Midbrain (tissue), 1 donor: ENCODE measurements at regions not wholly inside any gene's neighbourhood (a gene's known extent, or its start where the extent isn't known, plus 50 kb on each side); places are given as distances from the start of the nearest gene placed in this dataset.
"Not testable (repeated sequence)": the region's sequence is repeated elsewhere in the genome, so short reads cannot be mapped to it uniquely, and the experiment has no call there.

Experiments
- DNase-seq: peaks from one replicate; lab custom pipeline; 2025; lab: John Stamatoyannopoulos, UW

DNA sequence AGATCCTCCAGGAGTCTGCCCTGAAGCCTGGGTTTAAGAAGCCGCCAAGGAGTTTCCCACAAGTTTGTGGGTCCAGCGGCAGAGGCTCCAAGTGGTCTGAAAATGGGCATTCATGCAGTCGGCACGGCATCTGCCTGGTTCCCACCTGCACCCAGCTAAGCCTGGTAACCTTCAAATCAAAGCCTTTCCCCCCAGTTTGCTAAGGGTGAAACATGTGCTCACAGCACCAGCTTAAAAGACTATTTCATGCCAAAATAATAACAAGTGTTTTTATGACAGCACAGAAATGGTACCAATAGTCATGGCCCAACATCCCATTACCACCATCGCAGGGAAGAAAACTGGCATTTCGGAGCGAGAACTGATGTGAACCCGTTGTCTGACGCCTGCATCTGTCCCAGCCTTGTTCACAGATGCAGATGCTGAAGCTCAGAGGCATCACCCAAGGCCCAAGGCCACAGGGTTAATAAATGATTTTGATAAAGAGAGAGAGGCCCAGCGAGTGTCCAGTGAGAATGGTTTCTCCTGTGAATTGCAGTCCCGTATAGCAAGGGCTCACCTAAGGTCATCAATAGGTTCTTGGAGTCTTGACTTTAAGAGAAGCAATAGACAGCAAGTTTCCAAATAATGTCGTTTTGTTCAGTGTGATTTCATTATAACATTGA lies 188.0 kb upstream of the TPM1 start:
- no peak for DNase-seq

DNA sequence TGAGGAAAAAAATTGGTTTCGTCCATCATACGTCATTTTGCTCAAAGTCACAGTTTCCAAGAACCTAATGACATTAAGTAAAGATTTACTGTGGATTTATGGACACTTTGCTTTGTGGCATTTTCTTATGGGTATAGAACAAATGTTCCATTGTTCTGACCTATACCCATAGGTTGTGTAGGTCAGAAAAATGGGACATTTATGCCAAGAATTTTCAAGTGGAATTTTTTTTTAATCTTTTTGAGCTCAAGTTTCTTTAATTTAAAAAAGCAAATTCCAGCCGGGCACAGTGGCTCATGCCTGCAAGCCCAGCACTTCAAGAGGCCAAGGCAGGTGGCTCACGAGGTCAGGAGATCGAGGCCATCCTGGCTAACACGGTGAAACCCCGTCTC lies 187.5 kb upstream of the TPM1 start:
- DNase-seq, result no peak

DNA sequence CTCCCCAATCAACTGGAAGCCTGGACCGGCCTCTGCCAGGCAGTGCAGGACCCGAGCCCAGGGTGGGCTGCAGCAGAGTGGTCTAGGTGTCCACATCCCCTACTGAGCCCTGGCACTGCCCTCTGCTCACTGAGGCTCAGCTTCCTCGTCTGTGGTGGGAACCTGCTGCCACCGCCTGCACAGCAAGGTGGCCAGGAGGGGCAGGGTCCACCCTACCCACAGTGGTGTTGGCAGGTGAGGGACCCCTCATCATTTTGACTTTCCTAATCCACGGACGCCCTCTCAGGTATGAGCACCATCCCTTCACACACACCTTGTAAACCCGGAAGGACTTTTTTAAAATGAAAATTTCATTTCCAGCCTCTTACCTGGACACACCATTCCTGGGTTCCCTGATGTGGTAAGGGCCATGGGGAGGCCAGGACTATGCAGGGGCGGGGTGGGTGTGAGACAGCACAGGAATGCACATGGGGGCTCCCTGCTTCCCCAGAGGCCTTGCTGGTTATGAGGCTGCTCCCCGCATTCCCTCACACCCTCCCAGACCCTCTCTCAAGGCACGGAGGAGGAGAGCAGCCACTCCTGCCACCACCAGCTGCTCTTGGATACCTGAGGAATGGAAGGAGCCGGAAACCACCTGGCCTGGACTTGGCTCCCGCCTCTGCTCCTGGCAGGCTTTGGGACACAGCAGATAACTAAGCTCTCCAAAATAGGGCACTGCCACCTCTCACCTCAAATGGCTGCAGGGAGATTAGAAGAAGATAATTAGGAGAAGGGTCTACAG lies 185.9 kb upstream of the TPM1 start:
- DNase-seq, result no peak

DNA sequence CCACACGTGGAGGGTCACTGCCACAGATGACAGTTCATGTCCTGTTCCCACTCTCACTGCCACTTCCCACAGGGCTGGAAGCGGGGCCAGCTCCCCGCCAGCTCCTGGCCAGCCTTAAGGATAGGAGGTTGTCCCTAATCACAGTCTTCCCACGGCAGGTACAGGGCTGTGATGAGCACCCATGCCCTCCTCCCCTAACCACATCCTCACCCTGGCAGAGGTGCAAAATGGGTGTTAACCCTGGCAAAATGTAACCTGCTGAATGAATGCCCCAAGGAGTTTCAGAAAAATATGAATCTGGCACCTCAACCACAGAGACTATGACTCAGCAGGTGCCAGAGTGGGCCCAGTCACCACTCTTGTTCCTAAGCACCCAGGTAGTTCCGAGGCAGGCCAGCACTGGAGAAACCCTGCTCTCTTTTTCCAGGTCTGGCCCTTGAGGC lies 185.1 kb upstream of the TPM1 start:
- no peak for DNase-seq

DNA sequence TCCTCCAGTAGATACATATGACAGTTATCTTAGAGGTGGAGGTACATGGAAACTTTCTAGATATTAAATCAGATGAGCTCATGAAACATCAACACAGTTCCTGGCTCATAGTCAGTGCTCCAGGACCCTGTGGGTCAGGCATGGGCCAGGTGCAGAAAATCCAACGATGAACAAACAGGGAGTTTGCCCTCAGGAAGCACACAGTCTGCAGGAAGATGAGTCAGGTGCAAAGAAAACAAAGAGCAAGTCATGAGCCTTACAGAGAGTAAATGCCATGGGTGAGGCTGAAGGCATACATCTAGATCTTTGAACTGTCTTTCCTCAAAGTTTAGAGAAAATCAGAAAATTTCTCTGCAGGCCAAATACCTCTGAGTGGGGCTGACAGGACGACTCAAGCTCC lies 184.2 kb upstream of the TPM1 start:
- no peak for DNase-seq

DNA sequence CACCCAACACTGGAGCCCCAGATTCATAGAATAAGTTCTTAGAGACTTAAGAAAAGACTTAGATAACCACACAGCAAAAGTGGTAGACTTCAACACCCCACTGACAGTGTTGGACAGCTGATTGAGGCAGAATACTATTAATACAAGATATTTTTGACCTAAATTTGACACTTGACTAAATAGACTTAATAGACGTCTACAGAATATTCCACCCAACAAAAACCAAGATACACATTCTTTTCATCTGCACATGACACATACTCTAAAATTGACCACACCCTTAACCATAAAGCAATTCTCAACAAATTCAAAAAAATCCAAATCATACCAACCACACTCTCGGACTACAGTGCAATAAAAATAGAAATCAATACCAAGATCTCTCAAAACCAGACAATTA lies 179.8 kb upstream of the TPM1 start:
- DNase-seq, result no peak

DNA sequence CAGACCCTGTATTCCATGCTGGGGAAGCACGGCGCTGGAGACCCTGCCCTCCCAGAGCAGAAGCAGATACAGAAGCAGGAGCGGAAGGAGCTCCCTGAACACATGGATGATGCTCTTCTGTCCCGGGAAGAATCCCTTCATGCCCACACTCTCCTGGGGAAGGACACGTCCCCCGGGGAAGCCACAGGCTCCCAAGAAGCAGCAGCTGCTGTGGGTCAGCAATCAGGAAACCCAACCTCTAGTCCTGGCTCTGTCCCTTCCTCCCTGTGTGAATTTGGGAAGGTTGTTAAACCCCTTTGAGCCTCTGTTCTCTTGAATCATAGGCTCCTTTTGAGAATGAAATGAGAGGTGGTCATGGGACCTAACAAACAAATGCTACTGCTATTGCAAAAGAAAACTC lies 176.2 kb upstream of the TPM1 start:
- DNase-seq, result no peak

DNA sequence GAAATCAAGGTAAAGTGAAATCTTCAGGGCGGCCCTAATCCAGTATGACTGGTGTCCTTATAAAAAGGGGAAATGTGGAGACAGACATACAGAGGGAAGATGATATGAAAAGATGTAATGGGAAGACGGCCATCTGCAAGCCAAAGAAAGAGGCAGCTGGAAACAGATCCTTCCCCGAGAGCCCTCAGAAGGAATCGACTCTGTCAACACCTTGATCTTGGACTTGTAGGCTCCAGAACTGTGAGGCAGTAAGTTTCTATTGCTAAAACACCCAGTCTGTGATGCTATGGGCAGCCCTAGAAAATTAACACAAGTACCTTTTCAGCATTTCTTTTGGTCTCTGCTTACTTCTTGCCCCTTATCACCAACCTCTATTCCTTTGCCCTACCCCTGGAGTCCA lies 174.7 kb upstream of the TPM1 start:
- no peak for DNase-seq

DNA sequence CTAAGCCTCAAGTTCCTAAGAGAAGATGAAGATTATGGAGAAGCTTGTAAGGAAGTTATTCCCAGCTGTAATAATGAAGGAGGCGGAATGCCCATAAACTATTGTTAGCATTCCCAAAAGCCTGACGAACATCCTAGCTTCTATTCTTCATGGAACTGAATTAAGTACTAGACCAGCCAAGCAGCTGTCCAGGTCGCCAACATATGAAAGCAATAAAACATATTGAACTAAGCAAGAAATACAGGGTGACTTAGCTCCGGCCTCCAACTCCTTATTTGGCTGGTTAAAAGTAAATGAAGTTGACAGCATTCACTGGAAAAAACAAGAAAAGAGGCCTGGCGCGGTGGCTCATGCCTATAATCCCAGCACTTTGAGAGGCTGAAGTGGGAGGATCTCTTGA lies 174.0 kb upstream of the TPM1 start:
- no peak for DNase-seq

DNA sequence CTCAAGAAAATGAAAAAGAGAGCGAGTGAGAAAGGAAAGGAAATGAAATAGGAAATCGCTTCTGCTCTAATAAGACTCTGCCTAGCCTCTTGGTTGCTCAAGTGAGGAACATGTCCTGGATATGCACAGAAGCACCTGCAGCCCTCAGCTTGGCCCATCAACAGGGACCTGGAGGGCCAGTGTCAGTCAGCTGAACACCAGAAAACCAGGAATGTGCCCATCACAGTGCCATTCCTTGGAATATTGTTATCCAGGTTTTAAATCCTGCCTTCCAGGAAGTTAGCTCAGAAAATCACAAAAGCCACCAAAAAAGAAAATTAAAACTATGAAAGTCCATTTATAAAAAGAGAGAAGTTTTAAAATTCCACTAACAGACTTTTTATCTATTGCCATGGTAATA lies 173.4 kb upstream of the TPM1 start:
- DNase-seq, result no peak

DNA sequence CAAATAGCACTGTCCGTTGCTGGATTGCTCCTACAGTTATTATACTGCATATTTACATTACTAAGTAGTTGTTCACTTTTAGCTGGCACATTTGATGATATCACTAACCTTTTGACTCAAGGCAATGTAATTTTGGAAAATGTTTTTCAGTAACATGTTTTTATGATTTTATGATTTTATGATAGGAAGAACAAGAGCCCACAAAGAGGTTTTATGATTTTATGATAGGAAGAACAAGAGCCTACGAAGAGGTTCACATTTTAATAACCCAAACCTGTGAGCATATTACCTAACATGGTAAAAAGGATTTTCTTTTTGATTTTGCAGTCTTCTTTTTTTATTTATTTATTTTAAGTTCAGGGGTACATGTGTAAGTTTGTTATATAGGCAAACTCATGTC lies 172.3 kb upstream of the TPM1 start:
- DNase-seq, result no peak

DNA sequence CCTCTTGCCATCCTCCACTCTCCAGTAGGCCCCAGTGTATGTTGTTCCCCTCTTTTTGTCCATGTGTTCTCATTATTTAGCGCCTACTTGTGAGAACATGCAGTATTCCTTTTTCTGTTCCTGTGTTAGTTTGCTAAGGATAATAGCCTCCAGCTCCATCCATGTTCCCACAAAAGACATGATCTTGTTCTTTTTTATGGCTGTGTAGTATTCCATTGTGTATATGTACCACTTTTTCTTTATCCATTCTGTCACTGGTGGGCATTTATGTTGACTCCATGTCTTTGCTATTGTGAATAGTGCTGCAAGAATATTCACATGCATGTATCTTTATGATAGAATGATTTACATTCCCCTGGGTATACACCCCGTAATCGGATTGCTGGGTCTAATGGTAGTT lies 171.8 kb upstream of the TPM1 start:
- DNase-seq, result not testable (repeated sequence)

DNA sequence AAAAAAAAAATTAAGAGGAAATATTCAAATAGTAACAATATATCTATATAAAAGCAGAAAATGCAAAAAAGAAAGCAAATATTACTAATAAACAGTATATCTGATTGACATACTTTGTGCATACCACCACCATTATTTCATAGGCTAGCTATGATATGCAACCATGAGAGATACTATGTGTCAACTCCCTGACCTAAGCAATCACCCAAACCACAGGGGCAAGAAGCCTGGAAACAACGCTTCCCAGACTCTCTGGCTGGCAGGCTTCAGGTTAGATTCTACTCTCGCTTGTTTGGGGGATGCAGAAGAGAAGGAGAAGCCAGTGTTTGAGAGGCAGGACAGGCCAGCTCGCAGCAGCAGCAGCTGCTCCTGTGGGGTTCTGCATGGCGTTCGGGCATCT lies 169.3 kb upstream of the TPM1 start:
- DNase-seq, result no peak

DNA sequence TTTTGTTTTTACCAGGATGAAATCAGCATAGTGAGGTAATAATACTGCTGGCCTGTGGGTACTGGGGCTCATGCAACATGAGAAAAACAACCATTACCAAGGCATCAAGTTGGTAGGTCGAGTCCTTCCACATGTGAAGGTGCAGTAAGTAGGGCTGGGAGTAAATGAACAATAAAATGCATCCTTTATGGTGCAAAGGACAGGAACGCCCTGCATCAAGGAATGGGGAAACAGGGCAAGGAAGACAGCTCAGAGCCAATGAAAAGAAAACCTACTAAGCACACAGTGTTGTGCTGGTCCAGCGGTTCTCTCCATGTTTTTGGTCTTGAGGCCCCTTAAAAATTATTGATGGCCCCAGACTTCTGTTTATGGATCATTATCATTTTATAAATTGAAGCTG lies 168.5 kb upstream of the TPM1 start:
- DNase-seq, result no peak

DNA sequence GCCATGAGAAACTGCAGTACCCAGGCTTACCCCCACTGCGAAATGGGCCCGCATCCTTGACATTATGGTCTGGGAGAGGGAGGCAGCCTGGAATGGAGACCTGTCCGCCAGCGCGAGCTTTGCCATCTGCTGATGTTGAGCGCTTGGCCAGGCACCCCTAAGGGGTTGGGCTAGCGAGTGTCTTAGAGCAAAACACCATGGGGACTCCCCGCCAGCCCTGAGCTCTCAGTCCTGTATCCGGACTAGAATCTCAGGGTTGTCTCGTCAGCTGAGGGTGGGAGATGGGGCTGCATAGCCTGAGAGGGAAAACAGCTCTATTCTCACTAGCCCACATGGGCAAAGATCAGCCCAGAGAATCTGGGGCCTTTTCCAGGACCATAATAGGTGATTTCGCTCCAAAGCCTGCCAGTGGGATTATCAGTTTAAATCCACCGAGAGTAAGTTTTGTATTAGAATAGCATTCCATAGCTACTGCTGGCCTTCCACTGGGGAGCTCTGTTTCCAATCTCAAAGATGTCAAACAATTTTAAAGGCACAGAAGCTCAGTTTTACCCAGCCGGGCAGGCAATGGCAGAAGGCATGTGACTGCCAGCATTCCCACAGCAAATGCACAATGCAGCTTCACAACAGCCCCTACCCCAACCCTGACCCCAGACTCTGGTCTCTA lies 167.5 kb upstream of the TPM1 start:
- no peak for DNase-seq

DNA sequence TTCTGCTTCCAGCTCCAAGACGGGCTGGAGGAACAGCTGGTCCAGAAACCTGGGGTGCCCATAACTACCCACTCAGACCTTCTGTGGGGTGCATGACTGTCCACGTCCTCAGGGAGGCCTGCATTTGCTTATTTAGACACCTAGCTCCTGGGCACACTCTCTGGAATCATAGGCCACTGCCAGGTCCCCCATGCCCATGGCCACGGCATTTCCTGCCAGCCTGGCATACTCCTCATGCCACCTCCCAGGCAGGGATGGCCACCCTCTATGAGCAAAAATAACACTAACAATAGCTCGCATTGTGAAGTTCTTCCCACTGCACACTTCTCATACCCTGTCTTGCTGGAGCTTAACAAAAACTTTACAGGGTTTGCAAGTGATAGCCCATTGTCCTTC lies 166.9 kb upstream of the TPM1 start:
- DNase-seq, result no peak

DNA sequence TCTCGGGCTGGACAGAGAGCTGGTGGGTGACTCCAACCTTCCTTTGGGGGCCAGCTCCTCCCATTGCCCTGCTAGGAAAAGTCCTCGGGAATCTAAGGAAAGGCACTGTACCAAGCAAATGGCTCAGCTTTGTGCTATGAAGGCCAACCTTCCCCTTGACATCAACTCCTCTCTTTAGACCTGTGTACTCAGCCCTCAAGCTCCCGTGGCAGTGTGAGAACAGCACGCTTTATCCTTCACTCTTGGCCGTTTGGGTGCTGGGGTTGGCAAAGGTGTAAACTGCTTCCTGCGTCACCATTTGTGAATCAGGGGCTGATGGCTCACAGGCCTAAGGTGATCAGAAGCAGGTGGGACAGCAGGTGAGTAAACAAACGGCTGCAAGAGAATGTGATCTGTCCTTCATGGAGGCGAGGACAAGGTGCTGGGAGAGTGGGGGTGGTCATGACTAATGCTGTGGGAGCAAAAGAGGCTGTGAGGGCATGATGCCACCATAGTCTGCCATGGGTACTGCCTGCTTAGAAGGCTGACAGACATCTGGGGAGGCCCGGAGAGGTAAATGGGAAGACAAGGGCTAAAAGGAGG lies 165.2 kb upstream of the TPM1 start:
- no peak for DNase-seq

DNA sequence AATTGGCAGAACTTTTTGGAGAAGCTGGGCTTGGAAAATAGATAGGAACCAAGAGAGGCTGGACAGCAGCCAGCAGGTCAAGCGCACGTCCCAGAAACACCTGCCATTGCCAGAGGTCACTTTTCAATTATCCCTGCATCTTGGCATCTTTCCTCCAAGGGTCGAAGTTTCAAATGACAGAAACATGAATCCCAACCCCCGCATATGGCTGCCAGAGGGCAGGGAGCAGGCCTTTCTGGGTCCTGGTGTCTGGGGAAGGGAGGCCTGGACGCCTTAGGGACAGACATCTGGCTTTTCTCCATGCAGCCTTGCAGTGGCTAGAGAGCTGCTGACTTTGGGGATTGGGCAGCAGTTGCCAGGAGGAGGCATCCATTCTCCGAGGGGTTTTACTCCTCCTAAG lies 164.5 kb upstream of the TPM1 start:
- no peak for DNase-seq

DNA sequence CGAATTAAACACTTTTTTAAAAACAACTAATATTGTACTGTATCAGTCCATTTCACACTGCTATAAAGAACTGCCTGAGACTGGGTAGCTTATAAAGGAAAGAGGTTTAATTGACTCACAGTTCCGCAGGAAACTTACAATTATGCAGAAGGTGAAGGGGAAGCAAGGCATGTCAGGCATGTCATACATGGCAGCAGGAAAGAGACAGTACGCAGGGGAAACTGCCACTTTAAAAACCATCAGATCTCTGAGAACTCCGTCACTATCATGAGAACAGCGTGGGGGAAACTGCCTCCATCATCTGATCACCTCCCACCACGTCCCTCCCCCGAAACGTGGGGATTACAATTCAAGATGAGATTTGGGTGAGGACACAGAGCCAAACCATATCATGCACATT lies 162.8 kb upstream of the TPM1 start:
- no peak for DNase-seq

DNA sequence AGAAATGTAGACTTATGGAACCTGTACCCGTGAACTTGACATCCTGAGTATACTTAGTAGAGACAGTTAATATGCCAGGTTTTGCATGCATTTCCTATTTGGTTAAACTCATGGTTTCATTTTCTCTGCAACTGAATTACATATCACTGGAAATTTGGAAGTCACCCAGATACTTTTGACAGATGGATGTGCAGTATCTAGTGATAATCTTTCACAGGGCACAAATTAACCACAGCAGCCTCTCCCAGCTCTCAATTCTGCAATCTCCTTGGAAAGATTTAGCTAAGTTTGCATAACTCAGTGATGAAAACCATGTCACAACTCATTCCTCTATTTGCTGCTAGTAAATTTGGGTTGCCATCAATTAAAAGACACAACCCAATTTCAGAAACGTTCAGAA lies 162.3 kb upstream of the TPM1 start:
- DNase-seq, result no peak

DNA sequence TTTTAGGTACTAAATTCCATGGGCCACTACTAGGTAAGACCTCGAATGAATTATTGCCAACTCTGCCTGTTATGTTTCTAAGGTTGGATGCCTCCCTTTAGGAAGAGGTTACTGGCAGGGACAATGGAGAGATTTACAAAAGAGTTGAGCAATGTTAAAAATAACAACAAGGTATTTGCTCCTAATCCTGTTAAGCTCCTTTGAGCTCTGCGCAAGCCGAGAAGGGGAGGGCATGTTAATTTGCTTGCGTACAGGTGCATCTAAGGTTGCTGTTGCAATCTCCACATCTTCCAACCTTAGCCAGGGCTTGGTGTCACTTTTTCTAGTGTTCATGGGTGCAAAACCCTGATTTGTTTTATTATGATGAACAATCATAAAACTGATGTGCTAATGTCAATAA lies 161.5 kb upstream of the TPM1 start:
- DNase-seq, result no peak

DNA sequence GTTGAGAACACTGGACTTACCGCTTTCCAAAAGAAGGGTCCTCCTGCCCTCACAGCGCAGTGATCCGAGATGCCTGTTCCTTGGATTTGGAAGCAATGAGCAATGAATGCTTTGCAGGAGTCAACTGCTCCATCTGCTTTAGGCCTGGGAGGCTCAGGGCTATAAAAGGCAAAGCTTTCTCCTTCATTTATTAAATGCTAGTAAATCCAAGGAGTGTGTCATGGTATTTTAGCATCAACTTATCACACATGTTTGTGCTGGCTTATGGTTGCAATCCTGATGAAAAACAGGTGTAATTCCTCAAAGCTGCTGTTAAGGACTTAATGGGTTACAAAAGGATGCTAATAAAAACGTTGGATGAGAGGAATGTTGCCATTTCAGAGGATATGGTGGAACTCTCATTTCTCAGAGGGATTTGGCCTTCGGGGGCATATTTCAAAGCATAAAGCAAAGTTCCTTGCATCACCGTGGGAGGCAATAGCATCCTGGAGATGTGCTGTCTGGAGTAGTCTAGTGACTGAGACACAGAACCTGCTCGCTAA lies 158.5 kb upstream of the TPM1 start:
- DNase-seq, result no peak
